ENCODE measurements at regions not wholly inside any gene's neighbourhood (a gene's known extent, or its start where the extent isn't known, plus 50 kb on each side); places are given as distances from the start of the nearest gene placed in this dataset.
"Not testable (repeated sequence)": the region's sequence is repeated elsewhere in the genome, so short reads cannot be mapped to it uniquely, and the experiment has no call there.

DNA sequence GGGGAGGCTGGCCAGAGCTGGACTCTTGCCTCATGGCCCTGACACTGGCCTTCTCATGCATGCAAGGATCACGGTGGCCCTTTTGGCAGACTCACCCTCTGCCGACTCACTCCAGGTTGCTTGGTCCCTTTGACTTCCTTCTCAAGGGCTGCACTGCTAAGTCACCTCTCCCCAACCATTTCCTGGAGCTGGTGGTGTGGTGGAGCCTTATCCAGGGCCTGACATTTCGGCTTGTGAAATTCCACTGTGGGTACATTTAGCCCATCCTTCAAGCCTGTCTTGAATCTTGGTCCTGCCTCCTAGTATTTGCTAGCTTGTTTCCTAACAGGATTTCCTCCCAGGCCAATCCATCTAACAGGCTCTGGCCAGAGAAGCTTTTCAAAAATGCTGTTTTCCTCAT is 52.6 kb upstream of the JUN start:
- no peak for DNase-seq

- DNase-seq: no peak
Measured at GRCh38 chr1:58837886-58838285, 54.0 kb upstream of the JUN start.

GRCh38 chr1:58839147-58839795 is 55.4 kb upstream of the JUN start:
- DNase-seq: no peak

DNA sequence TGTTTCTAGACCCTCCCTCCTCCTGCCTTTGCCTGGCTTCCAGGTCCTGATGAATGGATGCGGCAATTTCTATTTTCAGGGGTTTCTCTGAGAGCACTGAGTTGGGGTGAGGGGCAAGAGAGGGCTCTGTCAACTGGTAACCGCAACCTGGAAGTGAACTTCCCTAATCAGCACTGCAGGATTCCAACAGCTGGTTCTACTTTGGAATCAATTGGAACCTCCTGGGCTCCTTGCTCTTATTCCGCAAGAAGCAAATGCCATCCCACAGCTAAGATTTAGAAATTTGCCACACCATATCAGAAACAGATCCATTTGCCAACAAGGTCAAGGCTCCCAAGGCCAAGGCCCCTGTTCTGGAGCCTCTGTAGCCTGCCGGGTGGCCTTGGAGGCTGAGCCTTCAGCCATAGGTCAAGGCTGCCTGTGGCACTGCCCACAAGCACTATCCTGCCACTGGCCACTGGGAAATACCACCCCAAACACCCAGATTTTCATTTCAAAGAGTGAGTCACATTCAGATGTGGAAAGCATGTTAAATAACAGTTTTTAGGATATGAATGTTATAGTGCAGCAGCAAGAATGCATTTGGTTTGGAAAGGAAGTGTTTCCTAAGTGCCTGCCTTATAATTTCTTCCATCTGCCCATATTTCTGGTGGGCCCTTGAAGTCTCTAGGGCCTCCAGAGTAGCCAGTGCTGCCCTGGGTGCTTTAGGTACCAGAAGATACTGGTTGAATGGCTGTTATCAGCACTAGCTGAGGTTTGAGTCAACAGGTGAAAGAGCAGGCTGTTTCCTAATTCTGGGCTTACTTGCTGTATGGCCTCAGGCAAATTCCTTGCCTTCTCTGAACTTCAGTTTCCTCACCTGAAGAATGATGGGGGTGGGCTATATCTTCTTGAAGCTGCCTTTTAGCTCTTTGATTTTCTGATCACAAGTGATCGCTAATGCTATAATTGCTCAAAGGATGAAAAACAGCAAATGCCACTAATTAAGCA is 56.3 kb upstream of the JUN start:
- no peak for DNase-seq

- peak; percentile 6 for DNase-seq
Measured at GRCh38 chr1:58841455-58841854, 57.6 kb upstream of the JUN start.

DNA sequence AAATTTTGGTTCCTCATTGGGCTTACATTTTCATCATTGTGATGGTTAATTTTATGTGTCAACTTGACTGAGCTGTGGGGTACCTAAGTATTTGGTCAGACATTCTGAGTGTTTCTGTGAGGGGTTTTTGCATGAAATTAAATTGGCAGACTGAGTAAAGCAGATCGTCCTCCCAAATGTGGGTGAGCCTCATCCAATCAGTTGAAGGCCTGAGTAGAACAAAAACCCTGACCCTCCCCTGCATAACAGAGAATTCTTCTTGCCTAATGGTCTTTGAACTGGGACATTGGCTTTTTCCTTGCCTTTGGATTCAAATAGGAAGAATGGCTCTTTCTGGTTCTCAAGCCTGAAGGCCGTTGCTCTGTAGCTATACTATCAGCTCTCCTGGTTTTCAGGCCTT is 59.1 kb upstream of the JUN start:
- no peak for DNase-seq

DNA sequence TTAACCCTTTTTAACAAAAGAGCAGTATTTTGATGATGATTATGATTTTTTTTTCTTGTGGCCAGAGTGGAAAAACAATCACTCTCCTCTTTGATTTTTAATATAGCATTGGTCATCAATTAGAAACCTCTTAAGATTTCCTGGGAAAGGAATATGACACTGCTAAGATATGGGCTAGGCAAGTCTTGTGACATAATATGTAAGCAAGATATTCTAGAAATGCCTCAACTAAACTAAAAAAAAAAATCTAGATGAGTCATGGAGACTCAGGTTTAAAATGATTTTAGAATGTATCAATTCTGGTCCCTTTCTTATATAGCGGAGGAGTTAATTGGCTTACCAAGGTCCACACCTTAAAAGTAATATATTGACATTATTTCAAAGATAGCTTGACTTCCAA is 60.3 kb upstream of the JUN start:
- DNase-seq: no peak

GRCh38 chr1:58845942-58846341 is 62.1 kb upstream of the JUN start:
- DNase-seq: no peak

GRCh38 chr1:58848818-58849411 is 65.1 kb upstream of the JUN start:
- DNase-seq: peak; percentile 8

- DNase-seq: no peak
Measured at GRCh38 chr1:58849551-58849950, 65.7 kb upstream of the JUN start.

- no peak for DNase-seq
Measured at GRCh38 chr1:58850636-58851035, 66.8 kb upstream of the JUN start.

GRCh38 chr1:58852731-58853485 is 69.1 kb upstream of the JUN start:
- no peak for DNase-seq

DNA sequence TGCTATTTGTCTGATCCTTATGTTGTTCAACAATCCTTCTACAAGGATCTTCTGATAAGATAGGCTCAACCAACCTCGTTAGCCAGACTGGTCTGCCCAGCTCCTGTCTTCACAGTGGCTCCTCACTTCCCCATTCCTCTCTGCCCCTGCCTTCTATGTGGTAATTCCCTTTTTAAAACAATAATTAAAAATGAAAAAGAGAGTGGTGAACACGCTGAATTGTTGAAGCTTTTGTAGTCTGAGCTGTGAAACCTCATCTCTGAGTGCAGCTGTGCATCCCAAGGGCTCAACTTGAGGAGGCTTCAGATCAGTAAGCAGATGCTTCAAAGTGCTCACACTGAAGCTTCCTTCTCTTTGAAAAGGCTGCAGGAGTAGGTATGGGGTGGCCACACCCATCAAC is 70.7 kb upstream of the JUN start:
- DNase-seq: no peak

GRCh38 chr1:58855274-58856165 is 71.7 kb upstream of the JUN start:
- DNase-seq: no peak

DNA sequence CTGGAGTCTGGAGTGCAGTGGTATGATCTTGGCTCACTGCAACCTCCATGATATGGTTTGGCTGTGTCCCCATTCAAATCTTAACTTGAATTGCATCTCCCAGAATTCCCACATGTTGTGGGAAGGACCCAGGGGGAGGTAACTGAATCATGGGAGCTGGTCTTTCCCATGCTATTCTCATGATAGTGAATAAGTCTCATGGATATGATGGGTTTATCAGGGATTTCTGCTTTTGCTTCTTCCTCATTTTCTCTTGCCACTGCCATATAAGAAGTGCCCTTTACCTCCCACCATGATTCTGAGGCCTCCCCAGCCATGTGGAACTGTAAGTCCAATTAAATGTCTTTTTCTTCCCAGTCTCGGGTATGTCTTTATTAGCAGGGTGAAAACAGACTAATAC is 72.4 kb upstream of the JUN start:
- DNase-seq: not testable (repeated sequence)

DNA sequence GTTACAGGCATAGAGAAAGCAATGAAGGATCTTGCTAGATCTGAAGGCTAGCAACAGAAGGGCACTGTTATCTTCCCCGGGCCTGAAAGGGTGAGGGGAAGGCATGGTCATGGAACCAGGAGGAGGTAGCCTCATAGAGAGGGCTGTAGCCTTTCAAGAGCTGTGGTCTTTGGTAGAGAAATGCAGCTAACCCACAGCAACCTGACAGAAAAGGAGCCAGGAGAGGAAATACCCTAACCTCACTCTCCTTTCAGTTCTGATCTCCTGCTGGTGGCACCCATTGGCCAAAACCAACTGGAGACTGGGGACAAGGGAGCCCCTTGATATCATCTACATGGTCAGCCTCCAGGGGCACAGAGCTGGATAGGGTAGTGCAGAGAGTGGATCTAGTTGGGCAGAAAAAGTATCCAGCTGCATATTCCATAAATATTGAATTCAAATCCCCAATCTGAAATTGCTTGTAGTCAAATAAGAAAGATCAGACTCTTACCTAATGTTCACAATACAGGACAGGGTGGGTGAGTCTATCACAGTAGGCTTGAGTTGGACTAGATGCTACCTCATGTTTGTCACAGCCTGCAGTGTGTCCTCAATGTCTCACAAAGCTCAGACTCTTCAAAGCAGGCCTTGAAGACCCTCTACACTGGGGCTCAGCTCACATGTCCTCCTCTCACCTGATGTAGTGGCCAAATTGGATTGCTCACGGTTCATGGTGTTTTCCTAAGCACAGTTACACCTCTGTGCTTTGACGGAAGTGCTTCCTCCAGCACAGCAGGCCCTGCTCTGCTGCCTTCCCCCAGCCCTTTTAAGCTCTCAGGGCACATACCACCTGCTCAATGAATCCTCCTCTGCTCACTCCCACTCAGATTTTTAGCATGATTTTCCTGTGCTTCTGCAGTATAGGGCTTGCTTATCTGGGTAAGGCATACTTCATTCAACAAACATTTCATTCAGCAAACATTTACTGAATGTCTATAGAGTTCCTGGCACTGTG is 74.1 kb upstream of the JUN start:
- peak; percentile 11 for DNase-seq

- DNase-seq: no peak
Measured at GRCh38 chr1:58859769-58860485, 76.1 kb upstream of the JUN start.

DNA sequence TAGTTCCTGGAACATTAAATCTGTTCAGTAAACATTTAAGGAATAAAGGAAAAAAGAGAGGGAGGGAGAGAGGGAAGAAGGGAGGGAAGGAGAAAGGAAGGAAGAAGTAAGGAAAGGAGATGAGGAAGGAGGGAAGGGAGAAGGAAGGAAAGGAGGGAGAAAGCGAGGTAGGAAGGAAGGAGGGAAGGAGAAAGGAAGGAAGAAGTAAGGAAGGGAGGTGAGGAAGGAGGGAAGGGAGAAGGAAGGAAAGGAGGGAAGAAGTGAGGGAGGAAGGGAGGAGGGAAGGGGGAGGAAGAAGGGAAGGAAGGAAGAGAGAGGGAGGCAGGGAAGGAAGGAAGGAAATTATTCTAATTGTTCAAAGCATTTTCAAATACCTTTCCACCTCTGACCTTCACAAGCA is 77.2 kb upstream of the JUN start:
- no peak for DNase-seq

DNA sequence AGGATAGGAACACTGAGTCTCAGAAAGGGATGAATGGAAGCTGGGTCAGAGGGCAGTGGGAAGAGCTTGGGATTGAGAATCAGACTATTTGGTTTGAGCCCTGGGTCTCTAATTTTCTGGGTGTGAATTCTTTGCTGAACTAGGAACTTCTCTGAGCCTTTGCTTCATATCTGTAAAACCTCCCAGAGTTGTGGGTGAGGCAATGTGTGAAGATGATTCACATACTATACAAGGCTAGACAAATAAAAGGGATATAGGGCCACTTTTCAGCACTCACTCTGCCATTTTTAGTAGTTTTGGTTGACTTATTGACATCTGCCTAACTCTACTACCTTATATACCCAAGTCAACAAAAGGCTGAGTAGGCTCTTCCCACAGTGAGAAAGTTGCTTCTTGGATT is 77.7 kb upstream of the JUN start:
- no peak for DNase-seq

DNA sequence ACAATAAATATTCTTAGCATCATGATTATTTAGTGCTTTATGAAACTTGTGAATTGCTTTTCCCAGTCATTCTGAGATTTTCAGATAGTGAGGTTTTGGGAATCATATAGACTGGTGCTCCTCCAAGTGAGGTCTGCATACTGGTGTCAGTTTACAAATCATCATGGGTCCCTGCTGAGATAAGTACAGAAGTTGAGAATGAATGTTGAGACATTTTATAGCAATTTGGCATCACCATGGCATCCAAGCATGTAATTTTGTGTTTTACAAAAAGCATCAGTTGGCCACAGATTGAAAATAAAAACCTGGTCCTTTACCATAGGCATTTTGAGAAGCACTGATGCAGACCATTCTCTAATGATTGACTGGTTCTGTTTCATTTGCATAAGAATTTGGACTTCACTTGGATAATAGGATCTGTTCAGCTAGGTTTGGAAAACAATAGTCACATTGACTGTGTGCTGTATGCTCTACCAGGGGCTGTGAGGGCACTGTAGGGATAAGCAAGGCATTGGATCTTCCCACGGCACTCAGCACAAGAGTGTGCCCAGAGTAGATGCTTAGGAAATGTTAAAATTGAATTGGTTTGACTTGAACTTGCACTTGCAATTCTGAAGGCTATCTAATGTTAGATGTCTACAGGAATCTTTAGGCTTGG is 79.0 kb upstream of the JUN start:
- DNase-seq: no peak
